SIG-M5 (cell line): ENCODE measurements at regions not wholly inside any gene's neighbourhood (a gene's known extent, or its start where the extent isn't known, plus 50 kb on each side); places are given as distances from the start of the nearest gene placed in this dataset.

ENCODE experiments used
- DNase-seq: peaks from one replicate; lab custom pipeline; 2025; lab: John Stamatoyannopoulos, UW

DNA sequence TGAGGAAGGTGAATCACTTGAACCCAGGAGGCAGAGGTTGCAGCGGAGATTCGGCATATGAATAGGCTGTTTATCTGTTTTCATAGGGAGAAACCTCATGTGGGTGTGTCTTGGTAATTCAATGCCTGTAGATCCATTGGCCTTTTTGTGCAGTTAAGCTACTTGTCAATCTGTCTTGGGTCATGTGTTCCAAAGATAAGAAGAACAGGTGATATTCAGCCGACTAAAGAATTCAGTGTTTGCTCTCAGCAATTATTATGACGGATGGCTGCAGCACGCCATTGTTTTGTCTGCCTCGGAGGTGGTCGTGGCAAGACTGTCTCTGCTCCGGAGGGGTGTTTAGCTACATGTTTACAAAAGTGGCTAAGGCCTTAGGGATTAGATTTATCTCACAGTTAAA lies 573.0 kb upstream of the PCDH9 start:
- no peak for DNase-seq

DNA sequence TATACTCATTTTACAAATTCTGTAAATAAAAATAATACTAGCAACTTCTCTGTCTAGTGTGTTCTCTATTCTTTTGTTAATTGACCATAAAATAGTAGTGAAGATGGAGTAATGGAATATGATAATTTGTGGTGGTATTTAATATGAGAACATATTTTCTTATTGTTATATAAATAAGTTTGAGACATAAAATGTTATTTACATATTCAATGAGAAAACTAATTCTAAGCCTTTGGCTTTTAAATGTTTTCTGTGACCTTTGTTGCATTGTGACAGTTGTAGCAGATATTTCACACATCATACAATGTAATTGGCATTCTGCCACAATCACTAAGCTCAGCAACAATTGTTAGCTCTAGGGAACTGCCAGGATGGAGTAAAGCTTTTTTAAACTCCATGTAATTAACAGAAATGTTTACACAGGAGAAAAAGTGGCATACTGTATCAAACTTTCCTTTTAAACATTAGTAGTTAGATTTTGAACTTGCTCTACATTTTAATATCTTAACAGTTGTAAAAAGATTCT lies 562.1 kb upstream of the PCDH9 start:
- DNase-seq: no peak

DNA sequence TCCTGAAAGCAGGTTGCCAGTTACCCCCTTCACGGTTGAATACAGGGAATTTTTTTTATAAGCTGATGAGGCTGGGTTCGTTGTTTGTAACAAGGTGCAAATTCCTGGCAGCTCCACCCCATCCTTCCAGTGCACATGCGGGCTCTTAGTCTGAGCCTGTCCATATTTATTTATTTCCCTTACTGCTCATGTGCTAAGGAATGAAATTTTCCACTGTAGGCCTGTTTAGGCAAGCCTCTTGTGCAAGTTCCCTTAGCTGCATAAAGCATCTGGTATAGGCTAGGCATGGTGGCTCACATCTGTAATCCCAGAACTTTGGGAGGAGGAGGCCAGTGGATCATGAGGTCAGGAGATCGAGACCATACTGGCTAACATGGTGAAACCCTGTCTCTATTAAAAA lies 560.9 kb upstream of the PCDH9 start:
- DNase-seq: no peak

DNA sequence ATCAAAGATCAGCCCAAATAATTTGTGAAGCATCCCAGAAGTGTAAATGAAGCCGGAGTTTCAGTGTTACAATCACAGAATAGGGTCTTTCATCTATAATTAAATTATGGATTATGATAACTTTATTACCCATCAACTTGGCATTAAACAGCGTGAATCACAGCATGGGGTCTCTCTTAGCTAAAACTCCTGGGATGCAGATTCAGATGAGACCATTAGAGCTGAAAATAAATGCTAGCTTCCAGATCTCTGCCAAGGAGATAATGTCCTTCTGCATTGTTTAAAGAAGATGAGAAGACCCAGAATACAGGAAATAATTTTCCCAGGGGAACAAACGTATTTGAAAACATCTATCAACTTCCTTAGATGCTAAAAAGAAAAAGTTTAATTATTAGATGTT lies 546.0 kb upstream of the PCDH9 start:
- DNase-seq: no peak

DNA sequence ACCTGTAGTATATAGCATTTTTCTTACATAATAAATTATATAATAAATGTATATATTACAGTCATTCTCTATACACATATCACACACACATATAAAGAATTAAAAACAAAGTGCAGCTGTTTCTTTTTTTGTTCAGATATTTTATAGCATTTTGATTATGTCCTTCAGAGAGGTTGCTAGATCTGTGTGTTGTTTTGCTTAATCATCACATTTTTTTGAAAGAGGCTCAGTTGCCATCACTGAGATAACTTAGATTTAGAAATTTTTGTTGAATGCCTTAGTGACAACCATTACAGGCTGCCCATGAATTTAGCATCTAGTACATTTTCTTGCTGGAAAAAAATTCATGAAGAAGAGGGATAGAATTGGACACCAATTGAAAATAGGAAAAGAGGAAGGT lies 545.2 kb upstream of the PCDH9 start:
- no peak for DNase-seq

DNA sequence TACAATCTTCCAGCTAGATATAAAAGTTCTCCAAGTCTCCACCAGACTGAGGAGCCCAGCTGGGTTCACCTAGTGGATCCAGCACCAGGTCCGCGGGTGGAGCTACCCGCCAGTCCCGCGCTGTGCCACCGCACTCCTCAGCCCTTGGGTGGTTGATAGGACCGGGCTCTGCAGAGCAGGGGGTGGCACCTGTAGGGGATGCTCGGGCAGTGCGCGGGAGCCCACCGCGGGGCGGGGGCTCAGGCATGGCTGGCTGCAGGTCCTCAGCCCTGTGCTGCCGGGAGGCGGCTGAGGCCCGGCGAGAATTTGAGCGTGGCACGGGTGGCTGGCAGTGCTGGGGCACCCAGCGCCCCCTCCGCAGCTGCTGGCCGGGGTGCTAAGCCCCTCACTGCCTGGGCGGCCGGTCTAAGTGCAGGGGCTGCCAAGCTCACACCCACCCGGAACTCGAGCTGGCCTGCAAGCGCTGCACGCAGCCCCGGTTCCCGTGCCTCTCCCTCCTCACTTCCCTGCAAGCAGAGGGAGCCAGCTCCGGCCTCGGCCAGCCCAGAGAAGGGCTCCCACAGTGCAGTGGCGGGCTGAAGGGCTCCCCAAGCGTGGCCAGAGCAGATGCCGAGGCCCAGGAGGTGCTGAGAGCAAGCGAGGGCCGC lies 542.8 kb upstream of the PCDH9 start:
- no peak for DNase-seq

DNA sequence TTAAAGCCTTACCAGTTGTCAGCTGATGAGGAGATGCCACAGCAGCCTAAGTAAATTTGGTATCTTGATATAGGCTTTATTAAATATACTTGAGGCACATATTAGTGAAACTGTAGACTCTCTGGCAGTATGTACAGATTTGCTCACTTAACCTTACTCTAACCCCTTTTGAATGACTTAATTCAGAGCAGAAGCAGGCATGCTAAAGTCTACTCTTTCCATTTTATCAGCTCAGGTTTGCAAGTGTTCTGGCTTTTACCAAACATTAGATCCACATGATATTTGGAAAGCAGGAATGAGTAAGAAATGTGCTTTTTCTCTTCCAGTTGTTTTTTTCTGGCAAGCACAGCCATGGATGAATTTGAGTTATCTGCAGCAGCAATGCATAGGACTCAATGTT lies 541.0 kb upstream of the PCDH9 start:
- no peak for DNase-seq

DNA sequence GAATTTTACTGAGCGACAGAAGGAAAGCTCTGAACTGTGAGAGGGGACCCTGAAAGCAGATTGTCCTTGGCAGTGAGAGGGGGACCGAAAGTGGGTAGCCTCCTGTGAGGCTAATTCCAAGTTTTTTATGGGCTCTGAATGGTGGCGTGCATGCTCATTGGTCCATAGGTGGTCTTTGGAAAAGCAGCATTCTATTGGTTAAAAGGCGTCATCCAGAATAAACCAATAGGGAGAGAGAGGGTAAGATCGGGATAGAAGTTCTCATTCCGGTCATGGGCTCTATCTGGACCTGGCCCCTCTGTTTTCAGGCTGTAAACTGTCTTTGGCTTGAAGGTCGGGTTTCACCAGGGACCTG lies 539.8 kb upstream of the PCDH9 start:
- no peak for DNase-seq

DNA sequence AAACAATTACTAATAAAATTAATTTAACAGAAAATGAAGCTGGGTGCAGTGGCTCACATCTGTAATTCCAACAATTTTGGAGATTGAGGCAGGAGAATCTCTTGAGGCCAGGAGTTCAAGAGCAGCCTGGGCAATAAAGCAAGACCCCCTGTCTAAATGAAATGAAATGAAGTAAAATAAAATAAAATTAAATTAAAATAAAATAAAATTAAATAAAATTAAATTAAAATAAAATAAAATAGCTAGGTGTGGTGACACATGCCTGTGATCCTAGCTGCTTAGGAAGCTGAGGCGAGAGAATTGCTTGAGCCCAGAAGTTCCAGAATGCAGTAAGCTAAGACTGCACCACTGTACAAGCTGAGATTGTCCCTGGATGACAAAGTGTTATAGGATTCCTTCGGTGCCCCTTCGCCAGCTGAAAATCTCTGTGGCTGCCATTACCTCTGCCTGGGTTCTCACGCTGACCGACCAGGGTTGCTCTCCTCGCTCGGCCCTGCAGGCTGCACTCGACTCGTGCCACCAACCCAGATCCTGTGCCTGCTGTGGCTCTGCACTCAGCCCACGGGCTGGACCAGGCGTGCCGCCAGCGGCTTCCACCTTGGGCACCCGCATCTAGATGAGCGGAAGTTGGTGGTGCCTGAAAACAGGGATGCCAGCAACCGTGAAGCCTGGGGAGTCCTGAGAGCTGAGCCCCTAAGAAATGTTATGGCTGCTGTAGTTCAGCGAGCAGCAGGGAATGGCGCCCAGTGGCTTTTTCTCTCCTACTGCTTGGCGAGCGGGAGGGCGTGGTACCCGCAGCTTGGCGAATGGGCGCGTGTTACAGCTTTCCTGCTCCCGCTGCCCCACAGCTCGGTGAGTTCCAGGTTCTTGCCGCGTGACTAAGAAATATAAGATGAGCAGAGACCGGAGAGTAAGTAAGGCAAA lies 539.2 kb upstream of the PCDH9 start:
- DNase-seq: no peak

DNA sequence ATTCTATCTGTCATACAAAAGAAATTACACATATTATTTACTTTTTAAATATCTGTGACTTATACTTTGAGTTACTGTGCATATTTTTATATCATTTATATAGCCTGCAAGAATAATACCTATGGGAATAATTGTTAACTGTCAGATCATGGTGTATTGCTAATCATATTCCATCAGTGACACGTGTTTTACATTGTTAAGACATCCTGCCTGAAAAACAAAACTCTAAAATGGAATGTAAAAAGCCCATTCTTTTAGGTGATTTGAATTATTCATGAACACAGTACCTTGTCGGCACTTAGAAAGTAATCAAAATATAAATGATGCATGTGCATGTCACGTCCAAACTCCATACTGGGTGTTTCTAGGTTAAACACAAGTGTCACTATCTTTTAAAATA lies 533.8 kb upstream of the PCDH9 start:
- no peak for DNase-seq

DNA sequence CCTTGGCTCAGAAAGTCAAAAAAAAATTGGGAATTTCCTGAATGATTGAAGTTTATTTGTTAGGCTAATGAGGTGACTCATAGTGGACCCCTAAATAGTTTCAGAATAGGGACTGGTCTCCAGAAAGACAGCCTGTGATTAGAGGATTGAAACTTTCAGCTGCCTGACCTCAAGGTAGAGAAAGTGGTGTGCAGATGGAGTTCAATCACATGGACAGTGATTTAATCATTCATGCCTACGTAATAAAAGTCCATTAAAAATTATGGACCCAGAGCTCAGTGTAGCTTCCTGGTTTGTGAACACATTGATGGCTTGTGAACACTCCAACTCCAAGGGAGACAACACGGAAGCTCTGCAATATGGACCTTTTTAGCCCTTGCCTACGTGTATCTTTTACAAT lies 533.2 kb upstream of the PCDH9 start:
- no peak for DNase-seq

DNA sequence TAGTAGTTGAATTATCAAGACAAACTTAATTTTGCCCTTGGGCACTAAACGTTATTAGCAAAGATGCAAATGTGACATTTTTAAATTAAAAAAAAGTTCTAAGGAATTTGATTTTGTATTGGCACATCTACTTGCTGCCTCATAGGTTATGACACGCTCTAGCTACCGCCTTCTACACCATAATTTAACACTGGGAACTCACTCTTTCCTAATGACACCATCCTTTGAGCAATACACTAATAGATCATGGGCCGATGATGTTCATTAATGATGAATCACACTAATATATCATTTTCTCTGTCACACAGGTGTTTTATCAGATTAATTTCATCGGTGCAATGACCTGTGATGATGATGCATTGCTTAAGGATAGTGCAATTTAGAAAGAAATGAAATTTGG lies 528.8 kb upstream of the PCDH9 start:
- no peak for DNase-seq

DNA sequence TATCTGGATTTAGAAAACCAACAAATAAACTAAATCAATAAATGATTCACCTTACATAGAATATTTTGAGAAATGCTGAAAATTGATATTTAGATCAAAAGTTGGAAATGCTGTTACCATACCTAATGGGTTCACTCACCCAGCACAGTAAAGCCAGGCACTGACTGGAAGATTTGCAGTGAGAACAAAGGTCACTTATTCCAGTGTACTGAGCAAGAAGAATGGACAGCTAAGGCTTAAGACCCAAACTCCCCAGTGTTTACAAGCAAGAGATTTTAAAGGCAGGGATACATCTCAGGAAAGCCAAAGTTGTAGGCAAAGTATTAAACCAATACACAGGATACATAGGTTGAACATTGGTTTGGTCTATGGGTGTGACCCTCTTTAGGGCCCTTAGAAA lies 523.9 kb upstream of the PCDH9 start:
- DNase-seq: no peak

DNA sequence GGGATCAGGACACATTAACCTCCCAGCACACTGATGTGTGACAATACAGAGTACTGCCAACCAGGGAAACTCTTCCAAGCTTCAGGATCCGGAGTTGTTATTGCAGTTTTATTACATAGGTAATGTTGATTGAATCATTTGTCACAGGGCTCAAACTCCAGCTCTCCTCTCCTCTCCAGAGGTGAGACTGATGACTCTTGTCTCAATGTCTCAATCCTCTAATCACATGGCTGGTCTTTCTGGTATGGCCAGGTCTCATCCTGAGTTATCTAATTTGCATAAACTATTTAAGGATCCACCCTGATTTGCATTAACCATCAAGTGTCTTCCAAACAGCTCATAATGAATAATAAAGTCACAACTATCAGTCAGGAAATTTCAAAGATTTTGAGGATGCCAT lies 522.6 kb upstream of the PCDH9 start:
- DNase-seq: no peak

DNA sequence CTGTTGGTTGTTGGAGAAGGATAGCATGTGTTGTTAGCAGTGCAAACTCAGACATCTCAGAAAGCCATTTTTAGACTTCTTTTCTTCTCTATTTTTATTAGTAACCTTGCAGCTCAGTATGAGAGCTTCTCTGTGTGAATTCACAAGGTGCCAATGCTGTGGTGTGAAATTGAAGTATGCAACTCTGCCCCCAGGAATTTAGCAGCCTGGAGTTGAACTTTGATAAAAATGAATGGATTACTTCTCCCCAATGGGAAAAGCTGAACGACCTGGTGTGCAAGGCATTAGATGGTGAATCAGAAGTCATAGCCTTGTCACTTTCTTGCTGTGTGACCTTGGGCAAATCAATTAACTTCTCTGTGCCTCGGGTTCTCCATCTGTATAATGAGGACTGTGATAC lies 512.3 kb upstream of the PCDH9 start:
- no peak for DNase-seq

DNA sequence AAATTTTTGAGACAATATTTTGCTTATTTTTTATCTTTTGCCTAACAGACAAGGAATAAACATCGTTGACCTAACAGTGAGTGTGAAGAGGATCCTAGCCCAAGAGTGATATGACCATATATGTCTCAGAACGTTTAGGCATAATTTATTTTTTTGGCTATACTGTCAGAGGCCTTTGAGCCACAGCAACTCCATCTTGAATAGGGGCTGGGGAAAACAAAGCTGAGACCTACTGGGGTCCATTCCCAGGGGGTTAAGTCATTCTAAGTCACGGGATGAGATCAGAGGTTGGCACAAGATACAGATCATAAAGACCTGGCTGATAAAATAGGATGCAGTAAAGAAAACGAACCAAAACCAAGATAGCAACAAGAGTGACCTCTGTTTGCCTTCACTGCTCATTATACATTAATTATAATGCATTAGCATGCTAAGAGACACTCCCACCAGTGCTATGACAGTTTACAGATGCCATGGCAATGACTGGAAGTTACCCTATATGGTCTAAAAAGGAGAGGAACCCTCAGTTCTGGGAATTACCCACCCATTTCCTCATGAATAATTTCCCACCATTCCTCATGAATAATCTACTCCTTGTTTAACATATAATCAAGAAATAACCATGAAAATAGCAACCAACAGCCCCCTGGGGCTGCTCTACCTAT lies 510.9 kb upstream of the PCDH9 start:
- no peak for DNase-seq

DNA sequence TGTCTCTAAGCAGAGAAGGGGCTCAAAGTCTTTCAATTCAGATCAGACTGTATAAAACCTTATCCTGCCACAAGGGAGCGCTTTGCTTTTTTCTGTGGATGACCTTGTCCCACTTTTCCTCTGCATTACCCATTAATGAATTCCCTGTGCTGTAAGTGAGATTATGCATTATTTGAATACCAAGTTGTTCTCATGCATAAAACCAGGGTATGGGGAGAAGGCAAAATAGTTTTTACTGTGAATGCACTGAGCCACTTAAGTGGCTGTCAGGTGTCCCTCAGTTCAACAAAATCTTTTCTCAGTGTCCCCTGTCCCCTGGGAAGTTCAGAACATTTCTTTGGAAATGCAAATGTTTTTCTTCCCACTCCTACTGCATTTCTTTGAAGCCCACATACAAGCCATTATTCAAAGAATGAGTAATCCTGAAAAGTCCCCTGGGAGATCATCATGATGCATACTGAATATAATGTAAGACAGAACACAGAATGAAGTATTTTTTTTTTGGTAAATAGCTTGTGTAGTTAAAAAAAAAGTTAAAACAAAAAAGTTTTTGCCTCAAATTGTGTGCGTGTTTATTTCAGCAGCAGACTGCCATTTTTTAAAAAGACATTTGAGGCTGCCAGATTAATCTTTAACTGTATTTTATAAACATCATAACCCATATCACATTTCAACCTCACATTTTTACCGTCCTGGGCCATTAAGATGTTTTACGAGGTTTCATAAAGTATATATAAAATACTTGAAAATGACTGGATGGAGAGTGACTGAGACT lies 506.7 kb upstream of the PCDH9 start:
- no peak for DNase-seq

DNA sequence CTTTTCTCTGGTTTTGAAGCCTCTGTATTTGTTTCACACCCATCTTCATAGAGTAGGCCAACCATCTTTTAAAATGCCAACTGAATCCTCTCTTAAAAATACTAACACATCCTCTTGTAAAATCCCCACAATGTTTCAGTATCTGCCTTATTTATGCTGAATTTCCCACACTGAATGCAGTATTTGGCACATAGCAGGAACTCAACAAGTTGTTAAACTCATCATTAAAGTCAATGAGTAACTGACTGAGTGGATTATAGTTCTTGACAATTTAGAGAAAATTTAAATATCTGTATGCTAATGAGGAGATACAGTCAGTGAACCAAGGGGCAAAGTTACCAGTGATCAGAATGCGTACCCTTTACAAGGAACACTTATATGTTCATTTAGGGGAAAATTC lies 505.5 kb upstream of the PCDH9 start:
- no peak for DNase-seq

DNA sequence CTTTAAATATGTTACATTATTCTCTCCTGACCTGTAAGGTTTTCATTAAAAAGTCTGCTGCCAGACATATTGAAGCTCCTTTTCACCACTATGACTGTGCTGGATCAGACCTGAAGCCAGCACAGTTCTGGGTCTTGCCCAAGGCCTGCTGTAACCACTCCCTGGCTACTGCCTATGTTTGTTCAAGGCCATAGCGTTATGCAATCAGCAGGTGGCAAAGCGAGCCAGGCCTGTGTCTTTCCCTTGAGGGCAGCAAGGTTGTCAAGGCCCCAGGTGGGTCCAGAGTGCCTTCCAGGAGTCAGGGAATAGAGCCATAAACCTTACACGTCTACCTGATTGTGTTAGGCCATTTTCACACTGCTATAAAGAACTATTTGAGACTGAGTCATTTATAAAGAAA lies 496.8 kb upstream of the PCDH9 start:
- DNase-seq: no peak

DNA sequence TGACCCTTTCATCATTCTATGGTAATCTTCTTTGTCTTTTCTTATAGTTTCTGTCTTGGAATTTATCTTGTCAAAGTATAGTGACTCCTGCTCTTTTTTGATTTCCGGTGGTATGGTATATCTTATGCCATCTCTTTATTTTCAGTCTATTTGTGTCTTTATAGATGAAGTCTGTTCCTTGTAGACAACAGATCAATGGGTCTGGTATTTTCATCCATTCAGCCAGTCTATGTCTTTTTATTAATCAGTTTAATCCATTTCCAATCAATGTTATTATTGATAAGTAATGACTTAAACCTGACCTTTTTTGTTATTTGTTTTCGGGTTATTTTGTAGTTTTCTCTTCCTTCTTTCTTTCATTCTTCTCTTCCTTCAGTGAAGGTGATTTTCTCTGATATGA lies 495.9 kb upstream of the PCDH9 start:
- no peak for DNase-seq

DNA sequence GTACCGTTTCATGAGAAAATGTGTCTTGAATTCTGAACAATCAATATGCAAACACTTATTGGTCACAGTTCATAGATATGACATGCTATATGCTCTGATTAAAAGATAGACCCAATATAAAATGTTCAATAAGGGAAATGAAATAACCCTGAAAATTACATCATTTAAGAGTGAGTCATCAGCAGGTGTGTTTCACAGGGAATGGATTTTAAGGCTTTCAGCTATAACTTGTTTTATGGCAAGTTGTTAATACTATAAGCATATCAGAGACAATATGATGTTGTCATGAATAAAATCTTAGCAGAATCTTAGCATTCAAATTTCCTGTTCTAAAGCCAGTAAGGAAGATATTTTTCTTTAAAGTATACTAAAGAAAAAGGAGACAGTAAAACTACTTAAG lies 483.4 kb upstream of the PCDH9 start:
- no peak for DNase-seq

DNA sequence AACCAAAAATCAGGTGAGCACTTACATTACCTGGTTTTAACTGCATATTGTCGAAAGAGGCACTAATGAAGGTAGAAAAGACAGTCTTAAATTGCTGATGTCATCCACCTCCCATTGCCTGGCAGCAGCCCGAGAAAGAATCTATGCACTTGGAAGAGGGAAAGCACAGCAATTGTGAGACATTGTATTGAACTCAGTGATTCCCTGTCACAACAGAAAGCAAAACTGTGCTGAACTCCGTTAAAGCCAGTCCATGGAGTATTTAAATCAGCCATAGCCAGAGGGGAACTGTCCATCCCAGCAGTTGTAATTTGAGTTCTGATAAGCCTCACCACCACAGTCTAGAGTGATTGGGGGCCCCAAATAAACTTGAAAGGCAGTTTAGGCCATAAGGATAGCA lies 466.6 kb upstream of the PCDH9 start:
- DNase-seq: no peak
